BE2C (cell line): ENCODE measurements at regions not wholly inside any gene's neighbourhood (a gene's known extent, or its start where the extent isn't known, plus 50 kb on each side); places are given as distances from the start of the nearest gene placed in this dataset.

ENCODE experiments used
- DNase-seq: peaks from one replicate; pipeline ENCODE4 v3.0.0-alpha.2; 2020
- H3K27me3 ChIP-seq: fragments of 250-450 bp; sonication (Bioruptor Pico); 2 replicates; pipeline ENCODE4 v1.5.1; 2020; ENCODE audit warnings: mild to moderate bottlenecking
- H3K36me3 ChIP-seq: fragments of 250-450 bp; sonication (Bioruptor Pico); 2 replicates; pipeline ENCODE4 v1.5.1; 2020; ENCODE audit warnings: mild to moderate bottlenecking
- H3K4me1 ChIP-seq: fragments of 250-450 bp; sonication (Bioruptor Pico); 2 replicates; pipeline ENCODE4 v1.5.1; 2020
- H3K4me3 ChIP-seq: 2 replicates; pipeline ENCODE4 v1.5.1; 2011; ENCODE audit warnings: low read depth, low read length
- H3K9me3 ChIP-seq: fragments of 250-450 bp; sonication (Bioruptor Pico); 2 replicates; pipeline ENCODE4 v1.5.1; 2020
- TF ChIP-seq, protein P1 (sequence below): IDR thresholded peaks from 2 replicates; pipeline ENCODE4 v1.5.1; 2012; ENCODE audit warnings: mild to moderate bottlenecking, low read depth, low read length

DNA sequence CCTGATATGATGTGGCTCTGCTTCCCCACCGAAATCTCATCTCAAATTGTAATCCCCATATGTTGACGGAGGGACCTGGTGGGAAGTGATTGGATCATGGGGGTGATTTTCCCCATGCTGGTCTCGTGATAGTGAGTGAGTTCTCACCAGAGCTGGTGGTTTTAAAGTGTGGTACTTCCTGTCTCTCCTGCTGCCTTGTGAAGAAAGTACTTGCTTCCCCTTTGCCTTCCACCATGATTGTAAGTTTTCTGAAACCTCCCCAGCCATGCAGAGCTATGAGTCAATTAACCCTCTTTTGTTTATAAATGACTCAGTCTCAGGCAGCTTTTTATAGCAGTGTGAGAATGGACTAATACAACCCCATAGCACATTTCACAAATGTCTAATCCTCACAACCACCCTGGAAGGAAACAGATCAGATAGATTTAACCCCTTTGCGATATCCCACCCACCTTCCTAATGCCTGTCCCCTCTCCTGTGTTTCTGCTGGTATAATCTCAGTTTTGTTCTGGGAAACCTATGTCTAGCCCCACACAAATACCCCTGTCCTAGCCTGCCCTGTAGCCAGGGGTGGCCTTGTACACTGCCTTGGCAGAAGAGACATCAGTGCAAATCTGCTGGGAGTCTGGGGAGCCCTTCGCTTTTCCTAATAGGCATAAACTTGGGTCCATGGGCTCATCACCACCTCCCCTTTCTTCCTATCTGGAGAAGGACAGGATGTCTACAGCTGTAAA is 157.0 kb upstream of the RAI14 start:
- H3K27me3 ChIP-seq: peaks cover 14% of the 10 kb centered on the region; the same call in 1 of the 2 replicates
- no peak overlapping the region for H3K4me3 ChIP-seq
- no peaks in the 10 kb centered on the region for H3K9me3 ChIP-seq
- TF ChIP-seq, protein P1, sequence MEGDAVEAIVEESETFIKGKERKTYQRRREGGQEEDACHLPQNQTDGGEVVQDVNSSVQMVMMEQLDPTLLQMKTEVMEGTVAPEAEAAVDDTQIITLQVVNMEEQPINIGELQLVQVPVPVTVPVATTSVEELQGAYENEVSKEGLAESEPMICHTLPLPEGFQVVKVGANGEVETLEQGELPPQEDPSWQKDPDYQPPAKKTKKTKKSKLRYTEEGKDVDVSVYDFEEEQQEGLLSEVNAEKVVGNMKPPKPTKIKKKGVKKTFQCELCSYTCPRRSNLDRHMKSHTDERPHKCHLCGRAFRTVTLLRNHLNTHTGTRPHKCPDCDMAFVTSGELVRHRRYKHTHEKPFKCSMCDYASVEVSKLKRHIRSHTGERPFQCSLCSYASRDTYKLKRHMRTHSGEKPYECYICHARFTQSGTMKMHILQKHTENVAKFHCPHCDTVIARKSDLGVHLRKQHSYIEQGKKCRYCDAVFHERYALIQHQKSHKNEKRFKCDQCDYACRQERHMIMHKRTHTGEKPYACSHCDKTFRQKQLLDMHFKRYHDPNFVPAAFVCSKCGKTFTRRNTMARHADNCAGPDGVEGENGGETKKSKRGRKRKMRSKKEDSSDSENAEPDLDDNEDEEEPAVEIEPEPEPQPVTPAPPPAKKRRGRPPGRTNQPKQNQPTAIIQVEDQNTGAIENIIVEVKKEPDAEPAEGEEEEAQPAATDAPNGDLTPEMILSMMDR: no peak
- H3K4me1 ChIP-seq: no peaks in the 10 kb centered on the region
- H3K36me3 ChIP-seq: no peaks in the 10 kb centered on the region
- no peak for DNase-seq

DNA sequence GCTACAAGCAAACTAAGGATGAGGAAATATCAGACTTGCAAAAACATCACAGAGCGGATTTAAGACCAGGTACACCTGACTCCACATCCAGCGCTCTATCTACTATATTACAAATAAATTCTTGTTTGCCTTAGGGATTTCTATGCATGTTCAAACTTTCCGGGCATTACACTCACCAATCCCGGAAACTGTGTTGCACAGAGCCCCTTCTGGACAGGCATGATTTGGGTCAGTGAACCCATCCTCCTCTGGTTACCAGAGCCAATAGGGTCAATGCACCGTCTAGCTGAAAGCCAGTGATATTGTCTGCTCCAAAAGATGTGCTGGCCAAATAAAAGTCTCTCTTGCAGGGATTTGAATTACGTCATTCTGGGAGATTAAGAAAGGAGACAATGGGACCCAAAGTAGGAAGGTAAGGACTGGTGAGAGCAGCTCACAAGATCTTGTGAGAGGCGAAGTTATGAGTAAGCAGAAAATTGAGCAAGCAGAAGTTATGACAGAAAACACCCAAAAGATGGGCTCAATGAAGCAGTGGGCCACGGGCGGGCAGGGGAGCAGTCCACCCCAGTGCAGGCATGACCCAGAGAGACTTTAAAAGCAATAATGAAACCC is 155.8 kb upstream of the RAI14 start:
- Histone ChIP-seq H3K9me3 (no peaks in the 10 kb centered on the region), H3K4me1 (no peaks in the 10 kb centered on the region), H3K36me3 (no peaks in the 10 kb centered on the region), H3K27me3 (peaks cover 14% of the 10 kb centered on the region; the same call in 1 of the 2 replicates), H3K4me3 (no peak overlapping the region)
- DNase-seq: no peak
- TF ChIP-seq, protein P1: no peak

DNA sequence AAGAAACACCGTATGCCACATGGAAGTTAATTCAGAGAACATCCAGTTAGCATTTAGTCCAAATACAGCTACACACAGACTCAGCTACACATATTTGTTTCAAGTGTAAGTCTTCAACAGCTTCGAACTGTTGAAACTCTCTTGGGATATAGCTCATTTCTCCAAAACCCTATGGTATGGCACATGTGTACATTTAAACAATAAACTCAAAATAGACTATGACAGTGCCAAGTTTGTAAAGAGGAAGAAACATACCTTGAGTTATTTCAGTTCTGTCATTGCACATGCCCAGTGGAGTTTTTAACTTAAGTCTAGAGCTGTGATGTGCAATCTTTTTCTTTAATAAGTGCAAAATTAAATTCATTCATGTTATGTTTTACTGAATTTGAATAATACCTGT is 155.1 kb upstream of the RAI14 start:
- Histone ChIP-seq H3K4me3 (no peak overlapping the region), H3K9me3 (no peaks in the 10 kb centered on the region), H3K27me3 (peaks cover 14% of the 10 kb centered on the region; the same call in 1 of the 2 replicates), H3K36me3 (no peaks in the 10 kb centered on the region), H3K4me1 (no peaks in the 10 kb centered on the region)
- TF ChIP-seq, protein P1: no peak
- no peak for DNase-seq

DNA sequence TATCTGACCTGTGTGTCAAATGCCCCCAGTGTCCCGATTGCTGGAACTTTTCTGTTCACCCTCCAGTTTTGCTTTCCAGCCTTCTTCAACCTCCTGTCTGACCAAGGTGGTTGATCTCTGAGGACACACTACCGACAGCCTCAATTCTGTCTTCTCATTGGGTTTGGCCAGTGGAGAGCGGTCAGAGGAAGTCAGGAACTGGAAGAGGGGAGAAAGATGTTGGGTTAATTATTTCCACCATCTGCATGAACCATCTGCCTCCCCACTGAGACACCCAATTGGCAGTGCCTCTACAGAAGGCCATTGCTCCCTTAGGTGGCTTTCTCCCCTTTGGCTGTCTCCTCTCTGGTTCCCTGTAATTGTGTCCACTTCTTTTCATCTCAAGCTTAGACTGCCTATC is 154.3 kb upstream of the RAI14 start:
- Histone ChIP-seq H3K4me3 (no peak overlapping the region), H3K36me3 (no peaks in the 10 kb centered on the region), H3K27me3 (peaks cover 14% of the 10 kb centered on the region; the same call in 1 of the 2 replicates), H3K9me3 (no peaks in the 10 kb centered on the region), H3K4me1 (no peaks in the 10 kb centered on the region)
- DNase-seq: no peak
- TF ChIP-seq, protein P1: no peak

DNA sequence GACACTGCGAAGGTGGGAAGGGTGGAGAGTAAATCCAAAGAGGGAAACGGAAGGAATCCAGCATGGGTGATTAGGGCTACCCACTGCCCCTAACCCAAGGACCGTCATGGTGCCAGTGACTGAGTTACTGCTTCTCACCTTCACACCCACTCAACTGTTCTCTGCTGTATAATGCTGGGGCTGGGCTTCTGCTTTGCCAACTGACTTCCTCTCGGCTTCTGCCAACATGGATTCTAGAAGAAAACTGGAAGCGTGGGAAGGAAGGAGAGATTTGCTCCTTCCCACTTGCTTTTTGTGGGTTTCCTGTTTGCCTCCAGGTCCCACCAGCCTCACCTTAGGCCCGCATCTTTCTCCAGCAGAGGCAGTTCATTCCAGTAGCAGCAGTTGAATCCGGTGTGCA is 153.5 kb upstream of the RAI14 start:
- DNase-seq: no peak
- no peaks in the 10 kb centered on the region for H3K36me3 ChIP-seq
- no peaks in the 10 kb centered on the region for H3K4me1 ChIP-seq
- peaks cover 14% of the 10 kb centered on the region; the same call in 1 of the 2 replicates for H3K27me3 ChIP-seq
- no peaks in the 10 kb centered on the region for H3K9me3 ChIP-seq
- TF ChIP-seq, protein P1: no peak
- no peak overlapping the region for H3K4me3 ChIP-seq
